AG04450 (cell line): ENCODE measurements at regions not wholly inside any gene's neighbourhood (a gene's known extent, or its start where the extent isn't known, plus 50 kb on each side); places are given as distances from the start of the nearest gene placed in this dataset.
A peak's percentile ranks its signal among the peaks of the same experiment; 100 is the strongest.

Experiments
- CTCF ChIA-PET: fragments of 300-600, 350-600 bp; formaldehyde crosslinking; extraction: SDS; loops from one replicate; lab custom pipeline; 2022; ENCODE audit warnings: antibody characterized with exemption, inconsistent platforms; lab: Charles Lee
- POLR2A ChIA-PET: fragments of 350-600 bp; formaldehyde crosslinking; extraction: SDS; loops from one replicate; lab custom pipeline; 2021; ENCODE audit warnings: antibody characterized with exemption, inconsistent platforms; lab: Yijun Ruan, JAX
- DNase-seq: peaks from one replicate; pipeline ENCODE4 v3.0.0-alpha.2; 2011; ENCODE audit warnings: low read depth, low spot score
- H3K27ac ChIP-seq: one replicate; pipeline ENCODE4 v1.5.1; 2012; ENCODE audit warnings: low read depth, low read length, control low read depth
- H3K27me3 ChIP-seq: one replicate; pipeline ENCODE4 v1.6.0; 2012; ENCODE audit warnings: low read length; ENCODE audit not compliant: control insufficient read depth, insufficient read depth
- H3K4me3 ChIP-seq: 2 replicates; pipeline ENCODE4 v1.5.1; 2011; ENCODE audit warnings: mild to moderate bottlenecking, low read depth, low read length, control low read depth
- H3K9me3 ChIP-seq: 2 replicates; pipeline ENCODE4 v1.5.1; 2012; ENCODE audit warnings: low read length; ENCODE audit not compliant: control insufficient read depth, insufficient read depth
- TF ChIP-seq, protein P1 (sequence below): IDR thresholded peaks from 2 replicates; pipeline ENCODE4 v1.5.1; 2011; ENCODE audit warnings: low read depth, low read length, control low read depth, inconsistent platforms

DNA sequence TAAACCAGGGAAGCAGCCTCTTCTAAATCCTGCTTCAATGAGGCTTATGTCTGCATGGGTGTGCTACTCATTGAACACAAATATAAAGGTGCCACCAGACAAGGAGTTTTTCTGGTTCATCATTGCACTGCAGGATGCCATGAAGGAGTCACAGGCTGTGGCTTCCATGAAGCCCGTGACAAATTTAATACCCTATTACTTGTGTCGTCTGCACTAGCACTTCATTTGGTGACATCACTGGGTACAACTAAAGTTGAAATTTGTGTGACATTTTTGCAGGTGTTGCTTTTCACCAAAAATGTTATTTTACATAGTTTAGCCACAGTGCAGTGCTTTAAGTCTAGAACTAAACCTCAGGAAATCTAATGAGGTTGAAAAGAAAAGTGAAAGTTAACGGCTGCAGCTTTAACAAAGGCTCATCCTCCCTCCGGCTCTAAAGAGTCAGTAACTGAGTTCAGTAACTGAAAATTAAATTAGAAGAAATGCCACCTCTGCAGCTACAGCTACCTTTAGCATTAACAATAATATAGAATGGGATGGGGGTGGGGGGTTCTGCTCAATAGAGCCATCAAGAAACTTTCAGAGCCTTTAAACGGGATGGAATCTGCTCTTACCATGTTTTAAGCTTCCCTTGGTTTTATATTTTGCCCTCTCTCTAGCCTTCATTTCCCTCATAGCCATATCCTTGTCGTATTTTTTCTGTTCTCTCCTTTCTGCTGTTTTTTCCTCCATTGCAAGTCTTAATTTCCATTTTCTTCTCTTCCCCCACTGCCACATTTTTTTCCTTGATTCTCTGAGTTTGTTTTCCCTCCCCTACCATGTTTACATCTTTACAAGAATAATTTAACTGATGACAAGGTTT lies 233.8 kb upstream of the TMEM161B start:
- POLR2A ChIA-PET = no interaction called here

DNA sequence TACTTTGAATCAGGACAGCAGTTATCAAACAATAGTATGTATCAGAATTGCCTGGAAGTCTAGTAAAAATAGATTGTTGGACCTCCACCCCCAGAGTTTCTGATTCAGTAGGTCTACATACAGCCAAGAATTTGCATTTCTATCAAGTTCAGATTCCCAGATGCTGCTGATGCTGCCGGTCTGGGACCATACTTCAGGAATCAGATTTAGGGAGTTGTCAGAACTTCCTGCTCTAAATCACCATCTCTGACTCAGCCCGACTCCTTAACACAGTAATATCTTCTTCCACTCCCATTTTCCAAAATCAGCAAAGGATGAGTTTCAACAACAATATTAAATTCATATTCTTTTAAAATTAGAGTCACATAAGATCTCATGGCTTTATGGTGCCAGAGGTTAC lies 227.2 kb upstream of the TMEM161B start:
- no peak overlapping the region for H3K4me3 ChIP-seq
- TF ChIP-seq, protein P1, sequence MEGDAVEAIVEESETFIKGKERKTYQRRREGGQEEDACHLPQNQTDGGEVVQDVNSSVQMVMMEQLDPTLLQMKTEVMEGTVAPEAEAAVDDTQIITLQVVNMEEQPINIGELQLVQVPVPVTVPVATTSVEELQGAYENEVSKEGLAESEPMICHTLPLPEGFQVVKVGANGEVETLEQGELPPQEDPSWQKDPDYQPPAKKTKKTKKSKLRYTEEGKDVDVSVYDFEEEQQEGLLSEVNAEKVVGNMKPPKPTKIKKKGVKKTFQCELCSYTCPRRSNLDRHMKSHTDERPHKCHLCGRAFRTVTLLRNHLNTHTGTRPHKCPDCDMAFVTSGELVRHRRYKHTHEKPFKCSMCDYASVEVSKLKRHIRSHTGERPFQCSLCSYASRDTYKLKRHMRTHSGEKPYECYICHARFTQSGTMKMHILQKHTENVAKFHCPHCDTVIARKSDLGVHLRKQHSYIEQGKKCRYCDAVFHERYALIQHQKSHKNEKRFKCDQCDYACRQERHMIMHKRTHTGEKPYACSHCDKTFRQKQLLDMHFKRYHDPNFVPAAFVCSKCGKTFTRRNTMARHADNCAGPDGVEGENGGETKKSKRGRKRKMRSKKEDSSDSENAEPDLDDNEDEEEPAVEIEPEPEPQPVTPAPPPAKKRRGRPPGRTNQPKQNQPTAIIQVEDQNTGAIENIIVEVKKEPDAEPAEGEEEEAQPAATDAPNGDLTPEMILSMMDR = no peak
- H3K27ac ChIP-seq = no peak overlapping the region
- no peaks in the 10 kb centered on the region for H3K9me3 ChIP-seq
- DNase-seq = no peak
- CTCF ChIA-PET = no interaction called here
- POLR2A ChIA-PET = no interaction called here
- no peaks in the 10 kb centered on the region for H3K27me3 ChIP-seq

More for the DNA sequence above, 233.8 kb upstream of the TMEM161B start:
- Histone ChIP-seq H3K27me3 (no peaks in the 10 kb centered on the region), H3K9me3 (no peaks in the 10 kb centered on the region), H3K4me3 (peak overlapping the region; percentile 59), H3K27ac (no peak overlapping the region)
- no peak for DNase-seq
- TF ChIP-seq, protein P1 = no peak
- CTCF ChIA-PET = no interaction called here

DNA sequence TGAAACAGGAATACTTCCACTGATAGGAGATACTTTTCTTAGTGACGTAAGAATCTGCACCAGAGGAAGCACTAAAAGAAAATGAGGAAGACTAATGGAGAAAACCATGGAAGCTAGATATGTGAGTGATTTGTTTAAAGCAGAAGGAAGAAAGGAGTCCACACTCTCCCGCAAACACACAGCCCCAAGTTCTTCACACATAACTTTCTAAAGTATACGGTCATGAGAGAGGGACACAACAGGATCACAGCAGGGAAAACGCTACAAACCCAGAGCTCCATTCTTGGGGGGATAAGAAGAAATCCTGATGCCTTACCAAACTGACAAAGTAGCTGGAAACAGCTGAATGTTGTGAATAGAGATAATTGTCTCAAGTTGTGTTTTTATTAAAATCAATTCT lies 222.2 kb upstream of the TMEM161B start:
- DNase-seq = no peak
- CTCF ChIA-PET = interaction anchor here (1.0 kb wide), 1 partner anchor 709 kb away, joined by 3 read pairs; no protein-coding TSS in a partner anchor
- POLR2A ChIA-PET = no interaction called here
- no peak overlapping the region for H3K27ac ChIP-seq
- H3K4me3 ChIP-seq = no peak overlapping the region
- no peaks in the 10 kb centered on the region for H3K27me3 ChIP-seq
- H3K9me3 ChIP-seq = no peaks in the 10 kb centered on the region
- TF ChIP-seq, protein P1 = no peak

DNA sequence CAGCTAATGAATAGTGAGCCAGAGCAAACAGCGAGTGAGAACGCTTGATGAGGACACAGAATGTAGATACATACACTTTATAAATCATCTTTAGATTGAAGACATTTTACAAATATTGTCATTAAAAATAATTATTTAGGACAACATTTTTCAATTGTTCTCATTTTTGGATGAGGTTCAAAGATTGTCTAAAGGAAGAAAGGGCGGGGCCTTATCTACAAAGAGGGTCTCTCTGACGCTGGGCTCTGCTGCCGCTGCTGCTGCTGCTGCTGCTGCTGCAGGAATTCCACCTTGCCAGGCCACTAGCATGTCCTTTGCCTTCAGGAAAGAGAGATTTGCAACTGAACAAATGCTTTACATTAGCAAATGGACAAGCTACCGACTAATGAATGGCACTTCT lies 220.7 kb upstream of the TMEM161B start:
- no peaks in the 10 kb centered on the region for H3K27me3 ChIP-seq
- ChIA-PET POLR2A (no interaction called here), CTCF (no interaction called here)
- H3K4me3 ChIP-seq = no peak overlapping the region
- H3K27ac ChIP-seq = no peak overlapping the region
- TF ChIP-seq, protein P1 = no peak
- no peak for DNase-seq
- H3K9me3 ChIP-seq = no peaks in the 10 kb centered on the region

DNA sequence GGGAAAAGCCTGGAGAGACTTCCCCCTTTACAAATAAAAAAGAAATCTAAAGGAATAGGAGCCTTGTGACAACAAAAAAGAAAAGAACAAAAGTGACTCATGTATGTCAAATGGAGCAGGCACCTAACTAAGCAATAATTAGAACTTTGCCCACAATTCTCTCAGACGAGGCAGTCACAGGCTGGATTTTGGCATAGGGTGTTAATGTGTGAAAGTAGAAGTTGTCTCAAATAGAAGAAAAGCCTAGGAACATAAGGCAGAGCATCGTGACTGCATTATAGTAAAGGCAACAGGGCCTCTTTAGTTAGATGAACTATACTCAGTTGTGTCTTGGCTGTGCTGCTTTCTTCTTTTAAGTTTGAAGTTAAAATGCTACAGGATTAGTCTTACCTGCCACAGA lies 219.9 kb upstream of the TMEM161B start:
- H3K27ac ChIP-seq = no peak overlapping the region
- no peaks in the 10 kb centered on the region for H3K9me3 ChIP-seq
- DNase-seq = no peak
- CTCF ChIA-PET = no interaction called here
- POLR2A ChIA-PET = no interaction called here
- no peak overlapping the region for H3K4me3 ChIP-seq
- H3K27me3 ChIP-seq = no peaks in the 10 kb centered on the region
- TF ChIP-seq, protein P1 = no peak
